ENCODE measurements at regions not wholly inside any gene's neighbourhood (a gene's known extent, or its start where the extent isn't known, plus 50 kb on each side); places are given as distances from the start of the nearest gene placed in this dataset.

GRCh38 chr11:71383461-71383860, 64.7 kb downstream of the DHCR7 start:
- Histone ChIP-seq H3K27ac (ENCODE audit: low read length) (no peak overlapping the region), H3K4me1 (ENCODE audit: control insufficient read depth, insufficient read depth, low read length) (no peaks in the 10 kb centered on the region), H3K4me3 (ENCODE audit: low read length) (no peak overlapping the region), H3K36me3 (ENCODE audit: control insufficient read depth, insufficient read depth, low read length) (no peaks in the 10 kb centered on the region), H3K9me3 (ENCODE audit: control insufficient read depth, low read depth, low read length) (peaks cover 5% of the 10 kb centered on the region), H3K27me3 (ENCODE audit: control insufficient read depth, insufficient read depth, low read length) (no peaks in the 10 kb centered on the region)
- WGBS (ENCODE audit: insufficient coverage, low lambda C conversion rate) = no CpG with 5 or more reads among the region's 1 CpG
- DNase-seq = no peak

GRCh38 chr11:71381781-71382505, 66.2 kb downstream of the DHCR7 start:
- DNase-seq = no peak
- Histone ChIP-seq H3K27ac (ENCODE audit: low read length) (no peak overlapping the region), H3K9me3 (ENCODE audit: control insufficient read depth, low read depth, low read length) (no peaks in the 10 kb centered on the region), H3K4me1 (ENCODE audit: control insufficient read depth, insufficient read depth, low read length) (no peaks in the 10 kb centered on the region), H3K4me3 (ENCODE audit: low read length) (no peak overlapping the region), H3K27me3 (ENCODE audit: control insufficient read depth, insufficient read depth, low read length) (no peaks in the 10 kb centered on the region), H3K36me3 (ENCODE audit: control insufficient read depth, insufficient read depth, low read length) (no peaks in the 10 kb centered on the region)
- 80% methylated on average over 1 of the region's 5 CpGs for WGBS (ENCODE audit: insufficient coverage, low lambda C conversion rate)

GRCh38 chr11:71379701-71380100, 68.5 kb downstream of the DHCR7 start:
- H3K4me3 ChIP-seq (ENCODE audit: low read length) = no peak overlapping the region
- H3K27me3 ChIP-seq (ENCODE audit: control insufficient read depth, insufficient read depth, low read length) = no peaks in the 10 kb centered on the region
- no peaks in the 10 kb centered on the region for H3K36me3 ChIP-seq (ENCODE audit: control insufficient read depth, insufficient read depth, low read length)
- no peaks in the 10 kb centered on the region for H3K9me3 ChIP-seq (ENCODE audit: control insufficient read depth, low read depth, low read length)
- H3K27ac ChIP-seq (ENCODE audit: low read length) = no peak overlapping the region
- WGBS (ENCODE audit: insufficient coverage, low lambda C conversion rate) = no CpG with 5 or more reads among the region's 2 CpGs
- H3K4me1 ChIP-seq (ENCODE audit: control insufficient read depth, insufficient read depth, low read length) = no peaks in the 10 kb centered on the region
- no peak for DNase-seq

GRCh38 chr11:71373791-71374454, 74.3 kb downstream of the DHCR7 start:
- 67% methylated on average over 1 of the region's 7 CpGs for WGBS (ENCODE audit: insufficient coverage, low lambda C conversion rate)
- no peaks in the 10 kb centered on the region for H3K4me1 ChIP-seq (ENCODE audit: control insufficient read depth, insufficient read depth, low read length)
- H3K27ac ChIP-seq (ENCODE audit: low read length) = no peak overlapping the region
- H3K36me3 ChIP-seq (ENCODE audit: control insufficient read depth, insufficient read depth, low read length) = no peaks in the 10 kb centered on the region
- H3K27me3 ChIP-seq (ENCODE audit: control insufficient read depth, insufficient read depth, low read length) = no peaks in the 10 kb centered on the region
- no peak for DNase-seq
- H3K4me3 ChIP-seq (ENCODE audit: low read length) = no peak overlapping the region
- H3K9me3 ChIP-seq (ENCODE audit: control insufficient read depth, low read depth, low read length) = no peaks in the 10 kb centered on the region

- H3K9me3 ChIP-seq (ENCODE audit: control insufficient read depth, low read depth, low read length) = no peaks in the 10 kb centered on the region
- no peaks in the 10 kb centered on the region for H3K4me1 ChIP-seq (ENCODE audit: control insufficient read depth, insufficient read depth, low read length)
- H3K36me3 ChIP-seq (ENCODE audit: control insufficient read depth, insufficient read depth, low read length) = no peaks in the 10 kb centered on the region
- H3K4me3 ChIP-seq (ENCODE audit: low read length) = no peak overlapping the region
- WGBS (ENCODE audit: insufficient coverage, low lambda C conversion rate) = no CpG with 5 or more reads among the region's 9 CpGs
- no peak overlapping the region for H3K27ac ChIP-seq (ENCODE audit: low read length)
- no peak for DNase-seq
- no peaks in the 10 kb centered on the region for H3K27me3 ChIP-seq (ENCODE audit: control insufficient read depth, insufficient read depth, low read length)
Measured at GRCh38 chr11:71372693-71373657, 75.2 kb downstream of the DHCR7 start.

- Histone ChIP-seq H3K4me3 (ENCODE audit: low read length) (no peak overlapping the region), H3K27ac (ENCODE audit: low read length) (no peak overlapping the region), H3K27me3 (ENCODE audit: control insufficient read depth, insufficient read depth, low read length) (no peaks in the 10 kb centered on the region), H3K4me1 (ENCODE audit: control insufficient read depth, insufficient read depth, low read length) (no peaks in the 10 kb centered on the region), H3K9me3 (ENCODE audit: control insufficient read depth, low read depth, low read length) (no peaks in the 10 kb centered on the region), H3K36me3 (ENCODE audit: control insufficient read depth, insufficient read depth, low read length) (no peaks in the 10 kb centered on the region)
- DNase-seq = no peak
- WGBS (ENCODE audit: insufficient coverage, low lambda C conversion rate) = no CpG with 5 or more reads among the region's 2 CpGs
Measured at GRCh38 chr11:71371674-71372069, 76.5 kb downstream of the DHCR7 start.

- 100% methylated on average over 1 of the region's 21 CpGs for WGBS (ENCODE audit: insufficient coverage, low lambda C conversion rate)
- Histone ChIP-seq H3K27ac (ENCODE audit: low read length) (no peak overlapping the region), H3K36me3 (ENCODE audit: control insufficient read depth, insufficient read depth, low read length) (no peaks in the 10 kb centered on the region), H3K27me3 (ENCODE audit: control insufficient read depth, insufficient read depth, low read length) (no peaks in the 10 kb centered on the region), H3K4me1 (ENCODE audit: control insufficient read depth, insufficient read depth, low read length) (no peaks in the 10 kb centered on the region), H3K9me3 (ENCODE audit: control insufficient read depth, low read depth, low read length) (no peaks in the 10 kb centered on the region), H3K4me3 (ENCODE audit: low read length) (no peak overlapping the region)
- no peak for DNase-seq
Measured at GRCh38 chr11:71370895-71371673, 77.1 kb downstream of the DHCR7 start.

- Histone ChIP-seq H3K4me3 (ENCODE audit: low read length) (no peak overlapping the region), H3K27ac (ENCODE audit: low read length) (no peak overlapping the region), H3K9me3 (ENCODE audit: control insufficient read depth, low read depth, low read length) (no peaks in the 10 kb centered on the region), H3K36me3 (ENCODE audit: control insufficient read depth, insufficient read depth, low read length) (no peaks in the 10 kb centered on the region), H3K27me3 (ENCODE audit: control insufficient read depth, insufficient read depth, low read length) (no peaks in the 10 kb centered on the region), H3K4me1 (ENCODE audit: control insufficient read depth, insufficient read depth, low read length) (no peaks in the 10 kb centered on the region)
- no CpG with 5 or more reads among the region's 6 CpGs for WGBS (ENCODE audit: insufficient coverage, low lambda C conversion rate)
- DNase-seq = no peak
Measured at GRCh38 chr11:71370020-71370747, 78.0 kb downstream of the DHCR7 start.

GRCh38 chr11:71369411-71369810, 78.8 kb downstream of the DHCR7 start:
- Histone ChIP-seq H3K4me3 (ENCODE audit: low read length) (no peak overlapping the region), H3K36me3 (ENCODE audit: control insufficient read depth, insufficient read depth, low read length) (no peaks in the 10 kb centered on the region), H3K27ac (ENCODE audit: low read length) (no peak overlapping the region), H3K9me3 (ENCODE audit: control insufficient read depth, low read depth, low read length) (no peaks in the 10 kb centered on the region), H3K27me3 (ENCODE audit: control insufficient read depth, insufficient read depth, low read length) (no peaks in the 10 kb centered on the region), H3K4me1 (ENCODE audit: control insufficient read depth, insufficient read depth, low read length) (no peaks in the 10 kb centered on the region)
- DNase-seq = no peak
- no CpG with 5 or more reads among the region's 9 CpGs for WGBS (ENCODE audit: insufficient coverage, low lambda C conversion rate)

Measured in large intestine (tissue), 3 donors.